Hepatocyte (in vitro differentiated cells): ENCODE measurements at regions not wholly inside any gene's neighbourhood (a gene's known extent, or its start where the extent isn't known, plus 50 kb on each side); places are given as distances from the start of the nearest gene placed in this dataset.

Source experiments
- DNase-seq: peaks from one replicate; pipeline ENCODE4 v3.0.0-alpha.2; 2016; ENCODE audit warnings: low spot score
- H2AFZ ChIP-seq: fragments of 200-600 bp; sonication (generic); 2 replicates; pipeline ENCODE4 v1.6.0; 2016; ENCODE audit warnings: antibody characterized with exemption, mild to moderate bottlenecking
- H3K27ac ChIP-seq: fragments of 200-600 bp; sonication (generic); 2 replicates; pipeline ENCODE4 v1.5.1; 2016; ENCODE audit warnings: mild to moderate bottlenecking
- H3K27me3 ChIP-seq: fragments of 200-600 bp; sonication (generic); 2 replicates; pipeline ENCODE4 v1.6.1; 2016
- H3K36me3 ChIP-seq: fragments of 200-600 bp; sonication (generic); replicated peaks from 2 replicates; pipeline ENCODE4 v1.5.1; 2016; ENCODE audit warnings: low read depth; ENCODE audit not compliant: insufficient read depth
- H3K4me1 ChIP-seq: fragments of 200-600 bp; sonication (generic); 2 replicates; pipeline ENCODE4 v1.5.1; 2016; ENCODE audit warnings: mild to moderate bottlenecking, moderate library complexity; ENCODE audit not compliant: insufficient read depth
- H3K4me2 ChIP-seq: fragments of 200-600 bp; sonication (generic); 2 replicates; pipeline ENCODE4 v1.6.0; 2016
- H3K4me3 ChIP-seq: fragments of 200-600 bp; sonication (generic); 2 replicates; pipeline ENCODE4 v1.5.1; 2016; ENCODE audit warnings: mild to moderate bottlenecking
- H3K79me2 ChIP-seq: fragments of 200-600 bp; sonication (generic); 2 replicates; pipeline ENCODE4 v1.6.0; 2017; ENCODE audit warnings: mild to moderate bottlenecking
- H3K9me2 ChIP-seq: fragments of 200-600 bp; sonication (generic); replicated peaks from 2 replicates; pipeline ENCODE4 v1.6.0; 2017; ENCODE audit warnings: mild to moderate bottlenecking; ENCODE audit not compliant: insufficient read depth
- H3K9me3 ChIP-seq: fragments of 200-600 bp; sonication (generic); 2 replicates; pipeline ENCODE4 v1.5.1; 2016; ENCODE audit warnings: low read depth, mild to moderate bottlenecking
- H4K20me1 ChIP-seq: fragments of 200-600 bp; sonication (generic); 2 replicates; pipeline ENCODE4 v1.6.0; 2016; ENCODE audit warnings: mild to moderate bottlenecking; ENCODE audit not compliant: insufficient read depth, poor library complexity, severe bottlenecking
- EZH2 ChIP-seq: fragments of 200-600 bp; sonication (generic); IDR thresholded peaks from 2 replicates; pipeline ENCODE4 v1.6.1; 2016; ENCODE audit warnings: antibody characterized with exemption, mild to moderate bottlenecking, borderline replicate concordance
- EZH2phosphoT487 ChIP-seq: fragments of 200-600 bp; sonication (generic); IDR thresholded peaks from one replicate; pipeline ENCODE4 v1.6.1; 2018; ENCODE audit warnings: antibody characterized with exemption, mild to moderate bottlenecking, low read depth, moderate library complexity; ENCODE audit not compliant: unreplicated experiment, severe bottlenecking
- WGBS: methylation state at CpG from one replicate; pipeline ENCODE4 v1.1.6; 2016; ENCODE audit warnings: low lambda C conversion rate; ENCODE audit errors: missing lambda C conversion rate; 5-methylcytosine and 5-hydroxymethylcytosine counted together
- TF ChIP-seq, protein P1 (sequence below): fragments of 200-600 bp; sonication (generic); IDR thresholded peaks from 2 replicates; pipeline ENCODE4 v1.5.1; 2016; ENCODE audit warnings: antibody characterized with exemption, mild to moderate bottlenecking; ENCODE audit not compliant: poor library complexity

DNA sequence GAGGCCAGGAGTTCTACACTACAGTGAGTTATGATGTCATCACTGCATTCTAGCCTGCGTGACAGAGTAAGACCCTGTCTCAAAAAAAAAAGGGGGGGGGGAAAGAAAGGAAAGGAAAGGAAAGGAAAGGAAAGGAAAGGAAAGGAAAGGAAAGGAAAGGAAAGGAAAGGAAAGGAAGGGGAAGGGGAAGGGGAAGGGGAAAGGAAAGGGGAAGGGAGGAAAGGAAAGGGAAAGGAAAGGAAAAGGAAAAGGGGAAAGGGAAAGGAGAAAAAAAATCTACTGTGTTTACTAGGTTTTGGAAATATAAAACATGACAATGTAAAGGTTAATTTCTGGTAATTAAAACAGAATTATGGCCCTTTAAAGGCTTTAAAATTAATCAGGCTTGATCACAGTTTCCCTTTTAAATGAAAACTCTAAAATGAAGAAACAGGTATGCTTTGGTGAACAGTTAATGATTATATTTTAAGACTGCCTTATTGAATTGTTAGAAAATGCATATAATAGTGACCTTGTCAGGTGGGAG, 131.9 kb upstream of the POU5F2 start:
- no peaks in the 10 kb centered on the region for H3K9me3 ChIP-seq
- WGBS = 83% methylated on average over 1 of the region's 1 CpG
- no peak overlapping the region for H3K4me3 ChIP-seq
- no peaks in the 10 kb centered on the region for H3K79me2 ChIP-seq
- H3K36me3 ChIP-seq = no peaks in the 10 kb centered on the region
- no peaks in the 10 kb centered on the region for H3K9me2 ChIP-seq
- no peaks in the 10 kb centered on the region for H3K27me3 ChIP-seq
- H3K4me2 ChIP-seq = no peak overlapping the region
- H3K27ac ChIP-seq = no peak overlapping the region
- no peaks in the 10 kb centered on the region for H3K4me1 ChIP-seq
- no peaks in the 10 kb centered on the region for H4K20me1 ChIP-seq
- H2AFZ ChIP-seq = no peak overlapping the region
- no peak for TF ChIP-seq EZH2
- TF ChIP-seq EZH2phosphoT487 = no peak
- TF ChIP-seq, protein P1, sequence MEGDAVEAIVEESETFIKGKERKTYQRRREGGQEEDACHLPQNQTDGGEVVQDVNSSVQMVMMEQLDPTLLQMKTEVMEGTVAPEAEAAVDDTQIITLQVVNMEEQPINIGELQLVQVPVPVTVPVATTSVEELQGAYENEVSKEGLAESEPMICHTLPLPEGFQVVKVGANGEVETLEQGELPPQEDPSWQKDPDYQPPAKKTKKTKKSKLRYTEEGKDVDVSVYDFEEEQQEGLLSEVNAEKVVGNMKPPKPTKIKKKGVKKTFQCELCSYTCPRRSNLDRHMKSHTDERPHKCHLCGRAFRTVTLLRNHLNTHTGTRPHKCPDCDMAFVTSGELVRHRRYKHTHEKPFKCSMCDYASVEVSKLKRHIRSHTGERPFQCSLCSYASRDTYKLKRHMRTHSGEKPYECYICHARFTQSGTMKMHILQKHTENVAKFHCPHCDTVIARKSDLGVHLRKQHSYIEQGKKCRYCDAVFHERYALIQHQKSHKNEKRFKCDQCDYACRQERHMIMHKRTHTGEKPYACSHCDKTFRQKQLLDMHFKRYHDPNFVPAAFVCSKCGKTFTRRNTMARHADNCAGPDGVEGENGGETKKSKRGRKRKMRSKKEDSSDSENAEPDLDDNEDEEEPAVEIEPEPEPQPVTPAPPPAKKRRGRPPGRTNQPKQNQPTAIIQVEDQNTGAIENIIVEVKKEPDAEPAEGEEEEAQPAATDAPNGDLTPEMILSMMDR = no peak
- DNase-seq = no peak

DNA sequence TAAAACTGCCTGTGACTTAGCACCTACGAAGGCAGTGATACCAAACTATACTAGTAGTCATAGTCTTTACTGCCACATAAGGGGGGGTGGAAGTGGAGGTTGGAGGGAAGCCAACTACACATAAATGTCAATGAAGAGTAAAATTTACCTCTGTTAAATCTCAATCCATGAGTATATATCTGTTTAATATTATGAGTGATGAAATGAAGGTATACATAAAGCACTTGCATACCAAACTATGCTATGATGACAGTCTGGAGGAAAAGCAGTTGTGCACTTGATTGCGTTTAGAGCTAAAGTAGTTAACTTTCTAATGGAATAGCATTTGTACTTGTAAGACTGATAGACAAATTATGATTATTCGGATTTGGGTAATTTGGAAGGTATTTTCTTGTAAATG, 129.2 kb upstream of the POU5F2 start:
- no peaks in the 10 kb centered on the region for H3K4me1 ChIP-seq
- no peaks in the 10 kb centered on the region for H4K20me1 ChIP-seq
- no peak overlapping the region for H2AFZ ChIP-seq
- no peak for DNase-seq
- H3K79me2 ChIP-seq = no peaks in the 10 kb centered on the region
- 80% methylated on average over 3 of the region's 3 CpGs for WGBS
- no peaks in the 10 kb centered on the region for H3K9me2 ChIP-seq
- H3K9me3 ChIP-seq = no peaks in the 10 kb centered on the region
- no peak for TF ChIP-seq EZH2
- TF ChIP-seq, protein P1 = no peak
- no peak for TF ChIP-seq EZH2phosphoT487
- no peak overlapping the region for H3K4me2 ChIP-seq
- H3K36me3 ChIP-seq = no peaks in the 10 kb centered on the region
- H3K4me3 ChIP-seq = no peak overlapping the region
- H3K27me3 ChIP-seq = no peaks in the 10 kb centered on the region
- no peak overlapping the region for H3K27ac ChIP-seq

DNA sequence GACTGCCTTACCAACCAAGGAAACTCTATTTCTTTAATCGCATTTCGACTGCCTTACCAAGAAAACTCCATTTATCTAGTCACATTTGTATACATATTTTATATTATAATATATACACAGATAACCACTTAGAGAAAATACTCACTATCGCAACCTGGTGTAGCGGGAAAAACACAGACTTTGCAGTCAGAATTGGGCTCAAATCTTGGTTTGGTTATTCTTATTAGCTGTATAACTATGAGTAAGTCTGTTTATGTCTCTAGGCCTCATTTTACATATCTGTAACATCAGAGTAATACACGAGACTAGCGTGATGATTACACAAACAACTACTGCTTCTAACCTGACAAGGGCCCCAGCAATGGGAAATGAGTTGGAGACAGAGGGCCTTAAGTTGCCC, 127.5 kb upstream of the POU5F2 start:
- no peaks in the 10 kb centered on the region for H3K27me3 ChIP-seq
- H3K9me2 ChIP-seq = no peaks in the 10 kb centered on the region
- no peak overlapping the region for H3K4me2 ChIP-seq
- H3K27ac ChIP-seq = no peak overlapping the region
- H4K20me1 ChIP-seq = no peaks in the 10 kb centered on the region
- no peak overlapping the region for H2AFZ ChIP-seq
- no peaks in the 10 kb centered on the region for H3K9me3 ChIP-seq
- no peaks in the 10 kb centered on the region for H3K79me2 ChIP-seq
- TF ChIP-seq EZH2 (no peak), EZH2phosphoT487 (no peak)
- TF ChIP-seq, protein P1 = no peak
- no peak for DNase-seq
- H3K36me3 ChIP-seq = no peaks in the 10 kb centered on the region
- 98% methylated on average over 6 of the region's 6 CpGs for WGBS
- no peak overlapping the region for H3K4me3 ChIP-seq
- H3K4me1 ChIP-seq = no peaks in the 10 kb centered on the region

- no peak for DNase-seq
- Histone ChIP-seq H3K4me1 (no peaks in the 10 kb centered on the region), H3K27ac (no peak overlapping the region), H2AFZ (no peak overlapping the region), H3K4me3 (no peak overlapping the region), H4K20me1 (no peaks in the 10 kb centered on the region), H3K9me2 (no peaks in the 10 kb centered on the region), H3K79me2 (no peaks in the 10 kb centered on the region), H3K36me3 (no peaks in the 10 kb centered on the region), H3K4me2 (no peak overlapping the region), H3K9me3 (no peaks in the 10 kb centered on the region), H3K27me3 (no peaks in the 10 kb centered on the region)
- WGBS = 82% methylated on average over 3 of the region's 3 CpGs
- TF ChIP-seq EZH2phosphoT487 (no peak), EZH2 (no peak)
- TF ChIP-seq, protein P1 = no peak
These were observed 108.9 kb upstream of the POU5F2 start for GRCh38 chr5:93850311-93850710.
